ENCODE measurements at regions not wholly inside any gene's neighbourhood (a gene's known extent, or its start where the extent isn't known, plus 50 kb on each side); places are given as distances from the start of the nearest gene placed in this dataset.
"Not testable (repeated sequence)": the region's sequence is repeated elsewhere in the genome, so short reads cannot be mapped to it uniquely, and the experiment has no call there.

DNA sequence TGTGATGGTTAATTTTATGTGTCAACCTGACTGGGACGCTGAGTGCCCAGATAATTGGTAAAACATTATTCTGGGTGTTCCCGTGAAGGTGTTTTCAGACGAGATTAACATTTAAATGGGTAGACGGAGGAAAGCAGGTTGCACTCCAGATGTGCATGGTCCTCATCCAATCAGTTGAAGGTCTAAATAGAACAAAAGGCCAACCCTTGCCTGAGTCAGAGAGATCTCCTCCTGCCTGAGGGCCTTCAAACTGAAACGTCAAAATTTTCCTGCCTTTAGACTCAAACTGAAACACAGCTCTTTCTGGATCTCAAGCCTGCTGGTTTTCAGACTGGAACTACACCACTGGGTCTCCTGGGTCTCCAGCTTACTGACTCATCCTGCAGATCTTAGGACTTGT, 73.5 kb downstream of the NPIPA8 start:
- H3K4me1 Mint-ChIP-seq; H3K9me3 ChIP-seq (ENCODE audit: low read length); H3K27me3 ChIP-seq (ENCODE audit: insufficient read depth, low read length, poor library complexity, severe bottlenecking); H3K9me3 Mint-ChIP-seq; POLR2A ChIA-PET; H3K27ac ChIP-seq (ENCODE audit: low read depth, low read length); DNase-seq; H3K36me3 Mint-ChIP-seq; H3K27me3 Mint-ChIP-seq; H3K36me3 ChIP-seq (ENCODE audit: insufficient read depth, low read length); CTCF ChIA-PET; H3K27ac Mint-ChIP-seq; H3K4me3 Mint-ChIP-seq; H3K4me3 ChIP-seq (ENCODE audit: low read length); H3K4me1 ChIP-seq (ENCODE audit: insufficient read depth, low read length): not testable (repeated sequence)

- H3K4me3 ChIP-seq (ENCODE audit: low read length); H3K27me3 ChIP-seq (ENCODE audit: insufficient read depth, low read length, poor library complexity, severe bottlenecking); H3K4me1 ChIP-seq (ENCODE audit: insufficient read depth, low read length); CTCF ChIA-PET; POLR2A ChIA-PET; H3K36me3 Mint-ChIP-seq; H3K27ac ChIP-seq (ENCODE audit: low read depth, low read length); H3K27me3 Mint-ChIP-seq; H3K27ac Mint-ChIP-seq; H3K9me3 ChIP-seq (ENCODE audit: low read length); H3K36me3 ChIP-seq (ENCODE audit: insufficient read depth, low read length); H3K9me3 Mint-ChIP-seq; DNase-seq; H3K4me1 Mint-ChIP-seq; H3K4me3 Mint-ChIP-seq: not testable (repeated sequence)
These were observed 74.7 kb downstream of the NPIPA8 start for GRCh38 chr16:18261848-18262247.

GRCh38 chr16:18259496-18260176, 76.9 kb downstream of the NPIPA8 start:
- POLR2A ChIA-PET; H3K4me1 Mint-ChIP-seq; H3K4me3 ChIP-seq (ENCODE audit: low read length); CTCF ChIA-PET; H3K36me3 Mint-ChIP-seq; H3K9me3 Mint-ChIP-seq; H3K27me3 ChIP-seq (ENCODE audit: insufficient read depth, low read length, poor library complexity, severe bottlenecking); H3K4me3 Mint-ChIP-seq; H3K9me3 ChIP-seq (ENCODE audit: low read length); H3K27ac Mint-ChIP-seq; H3K27me3 Mint-ChIP-seq; H3K27ac ChIP-seq (ENCODE audit: low read depth, low read length); H3K4me1 ChIP-seq (ENCODE audit: insufficient read depth, low read length); DNase-seq; H3K36me3 ChIP-seq (ENCODE audit: insufficient read depth, low read length): not testable (repeated sequence)

- H3K9me3 Mint-ChIP-seq; H3K4me1 ChIP-seq (ENCODE audit: insufficient read depth, low read length); DNase-seq; H3K27me3 Mint-ChIP-seq; H3K4me1 Mint-ChIP-seq; H3K36me3 Mint-ChIP-seq; CTCF ChIA-PET; H3K27ac Mint-ChIP-seq; H3K27ac ChIP-seq (ENCODE audit: low read depth, low read length); H3K36me3 ChIP-seq (ENCODE audit: insufficient read depth, low read length); H3K9me3 ChIP-seq (ENCODE audit: low read length); H3K27me3 ChIP-seq (ENCODE audit: insufficient read depth, low read length, poor library complexity, severe bottlenecking); H3K4me3 ChIP-seq (ENCODE audit: low read length); H3K4me3 Mint-ChIP-seq; POLR2A ChIA-PET: not testable (repeated sequence)
These were observed 83.6 kb downstream of the NPIPA8 start for GRCh38 chr16:18252943-18253342.

GRCh38 chr16:18230505-18230904, 106.0 kb downstream of the NPIPA8 start:
- POLR2A ChIA-PET; H3K27ac Mint-ChIP-seq; H3K9me3 Mint-ChIP-seq; H3K4me1 Mint-ChIP-seq; H3K27ac ChIP-seq (ENCODE audit: low read depth, low read length); DNase-seq; H3K36me3 Mint-ChIP-seq; CTCF ChIA-PET; H3K36me3 ChIP-seq (ENCODE audit: insufficient read depth, low read length); H3K27me3 ChIP-seq (ENCODE audit: insufficient read depth, low read length, poor library complexity, severe bottlenecking); H3K4me1 ChIP-seq (ENCODE audit: insufficient read depth, low read length); H3K4me3 ChIP-seq (ENCODE audit: low read length); H3K9me3 ChIP-seq (ENCODE audit: low read length); H3K27me3 Mint-ChIP-seq; H3K4me3 Mint-ChIP-seq: not testable (repeated sequence)

DNA sequence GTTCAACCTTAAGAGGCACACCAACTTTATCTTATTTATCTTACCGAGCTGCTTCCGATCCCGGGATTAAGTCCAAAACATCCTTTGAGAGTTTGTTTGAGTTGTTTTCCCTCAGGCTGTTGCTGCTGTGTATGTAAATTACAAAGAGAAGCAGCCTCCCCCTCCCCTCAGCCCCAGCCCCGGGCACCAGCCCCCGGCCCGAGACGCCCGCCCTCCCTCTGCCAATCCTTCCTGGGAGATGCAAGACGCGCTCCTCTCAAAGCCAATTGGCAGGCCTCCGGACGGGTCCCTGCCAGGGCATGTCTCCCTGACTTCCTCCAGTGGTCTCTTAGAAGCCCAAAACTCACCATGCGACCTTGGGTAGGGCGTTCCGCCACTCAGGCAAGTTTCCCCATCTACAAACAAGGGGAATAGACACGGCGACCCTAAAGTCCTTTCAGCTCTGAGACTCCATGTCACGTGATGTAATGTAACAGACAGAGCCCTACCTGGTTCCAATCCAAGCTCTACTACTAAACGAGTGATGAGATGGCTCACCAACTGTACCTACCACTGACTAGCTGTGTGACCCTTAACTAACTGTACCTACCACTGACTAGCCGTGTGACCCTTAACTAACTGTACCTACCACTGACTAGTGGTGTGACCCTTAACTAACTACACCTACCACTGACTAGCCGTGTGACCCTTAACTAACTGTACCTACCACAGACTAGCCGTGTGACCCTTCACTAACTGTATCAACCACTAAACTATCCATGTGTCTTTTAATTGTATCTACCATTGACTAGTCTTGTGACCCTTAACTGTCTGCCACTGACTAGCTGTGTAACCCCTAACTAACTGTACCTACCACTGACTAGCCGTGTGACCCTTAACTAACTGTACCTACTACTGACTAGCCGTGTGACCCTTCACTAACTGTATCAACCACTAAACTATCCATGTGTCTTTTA, 114.2 kb downstream of the NPIPA8 start:
- H3K9me3 Mint-ChIP-seq; DNase-seq; H3K4me3 ChIP-seq (ENCODE audit: low read length); H3K9me3 ChIP-seq (ENCODE audit: low read length); H3K27ac Mint-ChIP-seq; H3K4me1 Mint-ChIP-seq; CTCF ChIA-PET; H3K27ac ChIP-seq (ENCODE audit: low read depth, low read length); H3K27me3 ChIP-seq (ENCODE audit: insufficient read depth, low read length, poor library complexity, severe bottlenecking); H3K4me3 Mint-ChIP-seq; H3K36me3 Mint-ChIP-seq; H3K36me3 ChIP-seq (ENCODE audit: insufficient read depth, low read length); POLR2A ChIA-PET; H3K27me3 Mint-ChIP-seq; H3K4me1 ChIP-seq (ENCODE audit: insufficient read depth, low read length): not testable (repeated sequence)

- H3K4me3 ChIP-seq (ENCODE audit: low read length); H3K36me3 Mint-ChIP-seq; H3K9me3 ChIP-seq (ENCODE audit: low read length); H3K27me3 Mint-ChIP-seq; CTCF ChIA-PET; H3K9me3 Mint-ChIP-seq; H3K27ac ChIP-seq (ENCODE audit: low read depth, low read length); POLR2A ChIA-PET; H3K4me1 Mint-ChIP-seq; H3K4me1 ChIP-seq (ENCODE audit: insufficient read depth, low read length); DNase-seq; H3K27me3 ChIP-seq (ENCODE audit: insufficient read depth, low read length, poor library complexity, severe bottlenecking); H3K27ac Mint-ChIP-seq; H3K36me3 ChIP-seq (ENCODE audit: insufficient read depth, low read length); H3K4me3 Mint-ChIP-seq: not testable (repeated sequence)
These were observed 118.8 kb downstream of the NPIPA8 start for GRCh38 chr16:18217741-18218140.

DNA sequence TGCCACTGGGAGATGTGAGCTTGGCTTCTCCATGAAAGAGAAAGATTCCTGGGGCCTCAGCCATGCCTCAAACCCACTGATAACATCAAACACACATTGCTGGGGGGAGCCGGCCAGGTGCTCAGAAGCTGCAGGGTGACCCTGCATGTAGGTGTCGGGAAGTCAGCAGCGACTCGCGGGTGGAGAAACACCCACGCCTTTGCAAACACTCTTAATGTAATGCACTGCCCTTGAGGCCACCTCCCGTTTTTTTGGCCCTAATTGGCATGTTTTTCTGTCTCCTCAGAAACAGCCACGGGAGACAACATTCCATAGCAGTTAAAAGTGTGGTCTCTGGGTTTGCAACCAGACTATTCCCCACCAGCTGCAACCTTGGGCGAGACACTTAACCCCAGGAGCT, 119.7 kb downstream of the NPIPA8 start:
- H3K9me3 ChIP-seq (ENCODE audit: low read length); H3K36me3 ChIP-seq (ENCODE audit: insufficient read depth, low read length); H3K4me1 Mint-ChIP-seq; H3K4me3 ChIP-seq (ENCODE audit: low read length); DNase-seq; H3K27ac ChIP-seq (ENCODE audit: low read depth, low read length); H3K4me3 Mint-ChIP-seq; H3K27ac Mint-ChIP-seq; H3K27me3 ChIP-seq (ENCODE audit: insufficient read depth, low read length, poor library complexity, severe bottlenecking); H3K4me1 ChIP-seq (ENCODE audit: insufficient read depth, low read length); H3K27me3 Mint-ChIP-seq; H3K36me3 Mint-ChIP-seq; H3K9me3 Mint-ChIP-seq; CTCF ChIA-PET; POLR2A ChIA-PET: not testable (repeated sequence)
